ENCODE measurements at regions not wholly inside any gene's neighbourhood (a gene's known extent, or its start where the extent isn't known, plus 50 kb on each side); places are given as distances from the start of the nearest gene placed in this dataset.

DNA sequence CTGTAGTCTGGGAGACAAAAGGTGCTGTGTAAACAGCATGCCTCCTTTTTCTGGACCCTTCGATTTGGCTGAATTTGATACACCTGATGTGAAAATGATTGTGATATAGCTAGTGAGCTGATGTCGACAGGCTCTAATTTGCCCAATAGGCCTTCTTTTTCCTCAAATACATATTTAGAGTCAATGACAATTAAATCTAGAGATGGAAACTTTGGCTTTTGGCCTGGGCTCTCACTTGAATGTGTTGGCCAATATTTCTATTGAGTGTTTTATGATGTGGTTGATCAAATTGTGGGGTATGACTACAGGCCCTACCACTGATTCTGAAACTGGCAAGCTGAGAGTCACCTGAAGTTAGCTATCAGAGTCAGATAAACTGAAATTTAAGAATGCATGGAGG lies 151.8 kb upstream of the MEOX2 start:
- H3K79me2 ChIP-seq (replicated peaks; ENCODE audit: insufficient read depth), result no peaks in the 10 kb centered on the region
- Mint-ChIP-seq H3K27ac (no peak overlapping the region), H3K27me3 (ENCODE audit: insufficient read depth, low read depth, poor library complexity) (peaks cover under 1% of the 10 kb centered on the region), H3K4me3 (no peak overlapping the region), H3K36me3 (ENCODE audit: low read depth) (no peaks in the 10 kb centered on the region), H3K4me1 (peaks cover 31% of the 10 kb centered on the region; the same call in 2 of the 3 replicates), H3K9me3 (no peaks in the 10 kb centered on the region)
- DNase-seq (ENCODE audit: low spot score) (no peak), ATAC-seq (no peak)
- H4K20me1 ChIP-seq (replicated peaks; ENCODE audit: insufficient read depth), result no peaks in the 10 kb centered on the region
- no peak overlapping the region for H2AFZ ChIP-seq
- H3K4me1 ChIP-seq (ENCODE audit: insufficient read depth), result peaks cover 10% of the 10 kb centered on the region
- H3K27ac ChIP-seq (ENCODE audit: low read depth), result no peak overlapping the region
- H3K4me3 ChIP-seq, result no peak overlapping the region
- TF ChIP-seq, protein P1, sequence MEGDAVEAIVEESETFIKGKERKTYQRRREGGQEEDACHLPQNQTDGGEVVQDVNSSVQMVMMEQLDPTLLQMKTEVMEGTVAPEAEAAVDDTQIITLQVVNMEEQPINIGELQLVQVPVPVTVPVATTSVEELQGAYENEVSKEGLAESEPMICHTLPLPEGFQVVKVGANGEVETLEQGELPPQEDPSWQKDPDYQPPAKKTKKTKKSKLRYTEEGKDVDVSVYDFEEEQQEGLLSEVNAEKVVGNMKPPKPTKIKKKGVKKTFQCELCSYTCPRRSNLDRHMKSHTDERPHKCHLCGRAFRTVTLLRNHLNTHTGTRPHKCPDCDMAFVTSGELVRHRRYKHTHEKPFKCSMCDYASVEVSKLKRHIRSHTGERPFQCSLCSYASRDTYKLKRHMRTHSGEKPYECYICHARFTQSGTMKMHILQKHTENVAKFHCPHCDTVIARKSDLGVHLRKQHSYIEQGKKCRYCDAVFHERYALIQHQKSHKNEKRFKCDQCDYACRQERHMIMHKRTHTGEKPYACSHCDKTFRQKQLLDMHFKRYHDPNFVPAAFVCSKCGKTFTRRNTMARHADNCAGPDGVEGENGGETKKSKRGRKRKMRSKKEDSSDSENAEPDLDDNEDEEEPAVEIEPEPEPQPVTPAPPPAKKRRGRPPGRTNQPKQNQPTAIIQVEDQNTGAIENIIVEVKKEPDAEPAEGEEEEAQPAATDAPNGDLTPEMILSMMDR (conservative IDR thresholded peaks at IDR 0.05; ENCODE audit: low read depth in 2 of 2), result no peak
- TF ChIP-seq ZNF114 (CRISPR knock-in tag; IDR thresholded peaks at IDR 0.05), result no peak
- TF ChIP-seq EZH2 (IDR thresholded peaks at IDR 0.05; ENCODE audit: low read depth, unreplicated experiment), result no peak
- no peak for TF ChIP-seq JUNB (IDR thresholded peaks at IDR 0.05; ENCODE audit: unreplicated experiment)
- TF ChIP-seq, protein P2, sequence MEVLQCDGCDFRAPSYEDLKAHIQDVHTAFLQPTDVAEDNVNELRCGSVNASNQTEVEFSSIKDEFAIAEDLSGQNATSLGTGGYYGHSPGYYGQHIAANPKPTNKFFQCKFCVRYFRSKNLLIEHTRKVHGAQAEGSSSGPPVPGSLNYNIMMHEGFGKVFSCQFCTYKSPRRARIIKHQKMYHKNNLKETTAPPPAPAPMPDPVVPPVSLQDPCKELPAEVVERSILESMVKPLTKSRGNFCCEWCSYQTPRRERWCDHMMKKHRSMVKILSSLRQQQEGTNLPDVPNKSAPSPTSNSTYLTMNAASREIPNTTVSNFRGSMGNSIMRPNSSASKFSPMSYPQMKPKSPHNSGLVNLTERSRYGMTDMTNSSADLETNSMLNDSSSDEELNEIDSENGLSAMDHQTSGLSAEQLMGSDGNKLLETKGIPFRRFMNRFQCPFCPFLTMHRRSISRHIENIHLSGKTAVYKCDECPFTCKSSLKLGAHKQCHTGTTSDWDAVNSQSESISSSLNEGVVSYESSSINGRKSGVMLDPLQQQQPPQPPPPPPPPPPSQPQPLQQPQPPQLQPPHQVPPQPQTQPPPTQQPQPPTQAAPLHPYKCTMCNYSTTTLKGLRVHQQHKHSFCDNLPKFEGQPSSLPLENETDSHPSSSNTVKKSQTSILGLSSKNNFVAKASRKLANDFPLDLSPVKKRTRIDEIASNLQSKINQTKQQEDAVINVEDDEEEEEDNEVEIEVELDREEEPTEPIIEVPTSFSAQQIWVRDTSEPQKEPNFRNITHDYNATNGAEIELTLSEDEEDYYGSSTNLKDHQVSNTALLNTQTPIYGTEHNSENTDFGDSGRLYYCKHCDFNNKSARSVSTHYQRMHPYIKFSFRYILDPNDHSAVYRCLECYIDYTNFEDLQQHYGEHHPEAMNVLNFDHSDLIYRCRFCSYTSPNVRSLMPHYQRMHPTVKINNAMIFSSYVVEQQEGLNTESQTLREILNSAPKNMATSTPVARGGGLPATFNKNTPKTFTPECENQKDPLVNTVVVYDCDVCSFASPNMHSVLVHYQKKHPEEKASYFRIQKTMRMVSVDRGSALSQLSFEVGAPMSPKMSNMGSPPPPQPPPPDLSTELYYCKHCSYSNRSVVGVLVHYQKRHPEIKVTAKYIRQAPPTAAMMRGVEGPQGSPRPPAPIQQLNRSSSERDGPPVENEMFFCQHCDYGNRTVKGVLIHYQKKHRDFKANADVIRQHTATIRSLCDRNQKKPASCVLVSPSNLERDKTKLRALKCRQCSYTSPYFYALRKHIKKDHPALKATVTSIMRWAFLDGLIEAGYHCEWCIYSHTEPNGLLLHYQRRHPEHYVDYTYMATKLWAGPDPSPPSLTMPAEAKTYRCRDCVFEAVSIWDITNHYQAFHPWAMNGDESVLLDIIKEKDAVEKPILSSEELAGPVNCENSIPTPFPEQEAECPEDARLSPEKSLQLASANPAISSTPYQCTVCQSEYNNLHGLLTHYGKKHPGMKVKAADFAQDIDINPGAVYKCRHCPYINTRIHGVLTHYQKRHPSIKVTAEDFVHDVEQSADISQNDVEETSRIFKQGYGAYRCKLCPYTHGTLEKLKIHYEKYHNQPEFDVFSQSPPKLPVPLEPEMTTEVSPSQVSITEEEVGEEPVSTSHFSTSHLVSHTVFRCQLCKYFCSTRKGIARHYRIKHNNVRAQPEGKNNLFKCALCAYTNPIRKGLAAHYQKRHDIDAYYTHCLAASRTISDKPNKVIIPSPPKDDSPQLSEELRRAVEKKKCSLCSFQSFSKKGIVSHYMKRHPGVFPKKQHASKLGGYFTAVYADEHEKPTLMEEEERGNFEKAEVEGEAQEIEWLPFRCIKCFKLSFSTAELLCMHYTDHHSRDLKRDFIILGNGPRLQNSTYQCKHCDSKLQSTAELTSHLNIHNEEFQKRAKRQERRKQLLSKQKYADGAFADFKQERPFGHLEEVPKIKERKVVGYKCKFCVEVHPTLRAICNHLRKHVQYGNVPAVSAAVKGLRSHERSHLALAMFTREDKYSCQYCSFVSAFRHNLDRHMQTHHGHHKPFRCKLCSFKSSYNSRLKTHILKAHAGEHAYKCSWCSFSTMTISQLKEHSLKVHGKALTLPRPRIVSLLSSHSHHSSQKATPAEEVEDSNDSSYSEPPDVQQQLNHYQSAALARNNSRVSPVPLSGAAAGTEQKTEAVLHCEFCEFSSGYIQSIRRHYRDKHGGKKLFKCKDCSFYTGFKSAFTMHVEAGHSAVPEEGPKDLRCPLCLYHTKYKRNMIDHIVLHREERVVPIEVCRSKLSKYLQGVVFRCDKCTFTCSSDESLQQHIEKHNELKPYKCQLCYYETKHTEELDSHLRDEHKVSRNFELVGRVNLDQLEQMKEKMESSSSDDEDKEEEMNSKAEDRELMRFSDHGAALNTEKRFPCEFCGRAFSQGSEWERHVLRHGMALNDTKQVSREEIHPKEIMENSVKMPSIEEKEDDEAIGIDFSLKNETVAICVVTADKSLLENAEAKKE (CRISPR knock-in tag; IDR thresholded peaks at IDR 0.05), result no peak
- no peak for TF ChIP-seq ETS1 (IDR thresholded peaks at IDR 0.05)
- no peak for TF ChIP-seq POLR2AphosphoS5 (IDR thresholded peaks at IDR 0.05; ENCODE audit: low read depth)
- TF ChIP-seq CREB1 (CRISPR knock-in tag; IDR thresholded peaks at IDR 0.05; ENCODE audit: low read depth), result no peak
- no peaks in the 10 kb centered on the region for H3K36me3 ChIP-seq (ENCODE audit: insufficient read depth)
- H3K4me2 ChIP-seq, result no peak overlapping the region
- no peaks in the 10 kb centered on the region for H3K27me3 ChIP-seq (ENCODE audit: insufficient read depth)
- H3F3A ChIP-seq (replicated peaks; ENCODE audit: low read depth), result no peaks in the 10 kb centered on the region
- H3K9me2 ChIP-seq (ENCODE audit: insufficient read depth), result no peaks in the 10 kb centered on the region

Measured in GM23338 (cell line).